Skeletal muscle satellite cell (primary cell): ENCODE measurements at regions not wholly inside any gene's neighbourhood (a gene's known extent, or its start where the extent isn't known, plus 50 kb on each side); places are given as distances from the start of the nearest gene placed in this dataset.

ENCODE experiments used
- H3K27me3 ChIP-seq: 2 replicates; pipeline ENCODE4 v1.7.0; 2013; ENCODE audit warnings: low read length; ENCODE audit not compliant: control insufficient read depth, insufficient read depth
- H3K36me3 ChIP-seq: 2 replicates; pipeline ENCODE4 v1.7.0; 2013; ENCODE audit warnings: mild to moderate bottlenecking, control low read depth, low read length; ENCODE audit not compliant: insufficient read depth
- H3K4me1 ChIP-seq: 2 replicates; pipeline ENCODE4 v1.7.0; 2013; ENCODE audit warnings: low read length; ENCODE audit not compliant: control insufficient read depth, insufficient read depth
- H3K4me2 ChIP-seq: 2 replicates; pipeline ENCODE4 v1.7.0; 2013; ENCODE audit warnings: mild to moderate bottlenecking, low read length
- H3K4me3 ChIP-seq: 2 replicates; pipeline ENCODE4 v1.7.0; 2013; ENCODE audit warnings: low read length
- H3K9ac ChIP-seq: 2 replicates; pipeline ENCODE4 v1.7.0; 2013; ENCODE audit warnings: mild to moderate bottlenecking, low read depth, low read length, moderate library complexity
- H3K9me3 ChIP-seq: replicated peaks from 2 replicates; pipeline ENCODE4 v1.7.0; 2013; ENCODE audit warnings: mild to moderate bottlenecking, control low read depth, low read length

GRCh38 chr14:26984311-26985177 is 386.7 kb upstream of the NOVA1 start:
- Histone ChIP-seq H3K4me3 (no peak overlapping the region), H3K4me1 (no peaks in the 10 kb centered on the region), H3K27me3 (no peaks in the 10 kb centered on the region), H3K4me2 (no peak overlapping the region), H3K9ac (no peak overlapping the region), H3K9me3 (no peaks in the 10 kb centered on the region), H3K36me3 (no peaks in the 10 kb centered on the region)

GRCh38 chr14:26987744-26988363 is 390.0 kb upstream of the NOVA1 start:
- no peaks in the 10 kb centered on the region for H3K9me3 ChIP-seq
- H3K4me3 ChIP-seq, result no peak overlapping the region
- H3K9ac ChIP-seq, result no peak overlapping the region
- no peaks in the 10 kb centered on the region for H3K27me3 ChIP-seq
- no peaks in the 10 kb centered on the region for H3K36me3 ChIP-seq
- no peaks in the 10 kb centered on the region for H3K4me1 ChIP-seq
- no peak overlapping the region for H3K4me2 ChIP-seq

- Histone ChIP-seq H3K27me3 (no peaks in the 10 kb centered on the region), H3K4me3 (no peak overlapping the region), H3K9ac (no peak overlapping the region), H3K9me3 (no peaks in the 10 kb centered on the region), H3K4me1 (no peaks in the 10 kb centered on the region), H3K4me2 (no peak overlapping the region), H3K36me3 (no peaks in the 10 kb centered on the region)
Observed at GRCh38 chr14:26990946-26991345, 393.1 kb upstream of the NOVA1 start.

- H3K27me3 ChIP-seq, result no peaks in the 10 kb centered on the region
Observed at GRCh38 chr14:26992403-26993115, 394.7 kb upstream of the NOVA1 start.

GRCh38 chr14:26993556-26993955 is 395.7 kb upstream of the NOVA1 start:
- Histone ChIP-seq H3K9ac (no peak overlapping the region), H3K27me3 (no peaks in the 10 kb centered on the region), H3K36me3 (no peaks in the 10 kb centered on the region), H3K4me2 (no peak overlapping the region), H3K4me1 (no peaks in the 10 kb centered on the region), H3K9me3 (no peaks in the 10 kb centered on the region), H3K4me3 (no peak overlapping the region)

More at GRCh38 chr14:26992403-26993115, 394.7 kb upstream of the NOVA1 start:
- Histone ChIP-seq H3K4me1 (no peaks in the 10 kb centered on the region), H3K9ac (no peak overlapping the region), H3K36me3 (no peaks in the 10 kb centered on the region), H3K4me3 (no peak overlapping the region), H3K4me2 (no peak overlapping the region), H3K9me3 (no peaks in the 10 kb centered on the region)

- H3K4me2 ChIP-seq, result no peak overlapping the region
- H3K27me3 ChIP-seq, result no peaks in the 10 kb centered on the region
- no peaks in the 10 kb centered on the region for H3K4me1 ChIP-seq
- no peaks in the 10 kb centered on the region for H3K9me3 ChIP-seq
- H3K9ac ChIP-seq, result no peak overlapping the region
- no peak overlapping the region for H3K4me3 ChIP-seq
- no peaks in the 10 kb centered on the region for H3K36me3 ChIP-seq
Observed at GRCh38 chr14:26995301-26995700, 397.5 kb upstream of the NOVA1 start.

GRCh38 chr14:26996246-26996645 is 398.4 kb upstream of the NOVA1 start:
- H3K27me3 ChIP-seq, result no peaks in the 10 kb centered on the region
- H3K9me3 ChIP-seq, result no peaks in the 10 kb centered on the region
- H3K4me3 ChIP-seq, result no peak overlapping the region
- no peaks in the 10 kb centered on the region for H3K36me3 ChIP-seq
- no peaks in the 10 kb centered on the region for H3K4me1 ChIP-seq
- H3K9ac ChIP-seq, result no peak overlapping the region
- no peak overlapping the region for H3K4me2 ChIP-seq

- Histone ChIP-seq H3K4me1 (no peaks in the 10 kb centered on the region), H3K4me3 (no peak overlapping the region), H3K36me3 (no peaks in the 10 kb centered on the region), H3K9me3 (no peaks in the 10 kb centered on the region), H3K9ac (no peak overlapping the region), H3K4me2 (no peak overlapping the region), H3K27me3 (no peaks in the 10 kb centered on the region)
Observed at GRCh38 chr14:27002179-27002578, 404.3 kb upstream of the NOVA1 start.

- H3K4me1 ChIP-seq, result no peaks in the 10 kb centered on the region
- no peaks in the 10 kb centered on the region for H3K9me3 ChIP-seq
- no peaks in the 10 kb centered on the region for H3K27me3 ChIP-seq
- H3K4me2 ChIP-seq, result no peak overlapping the region
- H3K9ac ChIP-seq, result no peak overlapping the region
- H3K4me3 ChIP-seq, result no peak overlapping the region
- no peaks in the 10 kb centered on the region for H3K36me3 ChIP-seq
Observed at GRCh38 chr14:27006570-27006969, 408.7 kb upstream of the NOVA1 start.

GRCh38 chr14:27008187-27008586 is 410.4 kb upstream of the NOVA1 start:
- no peak overlapping the region for H3K4me3 ChIP-seq
- no peaks in the 10 kb centered on the region for H3K9me3 ChIP-seq
- no peak overlapping the region for H3K4me2 ChIP-seq
- no peak overlapping the region for H3K9ac ChIP-seq
- H3K36me3 ChIP-seq, result no peaks in the 10 kb centered on the region
- no peaks in the 10 kb centered on the region for H3K4me1 ChIP-seq
- no peaks in the 10 kb centered on the region for H3K27me3 ChIP-seq

- Histone ChIP-seq H3K36me3 (no peaks in the 10 kb centered on the region), H3K4me3 (no peak overlapping the region), H3K4me1 (no peaks in the 10 kb centered on the region), H3K9ac (no peak overlapping the region), H3K27me3 (no peaks in the 10 kb centered on the region), H3K4me2 (no peak overlapping the region), H3K9me3 (no peaks in the 10 kb centered on the region)
Observed at GRCh38 chr14:27012641-27013040, 414.8 kb upstream of the NOVA1 start.
